ENCODE measurements at regions not wholly inside any gene's neighbourhood (a gene's known extent, or its start where the extent isn't known, plus 50 kb on each side); places are given as distances from the start of the nearest gene placed in this dataset.
A peak's percentile ranks its signal among the peaks of the same experiment; 100 is the strongest.
"Not testable (repeated sequence)": the region's sequence is repeated elsewhere in the genome, so short reads cannot be mapped to it uniquely, and the experiment has no call there.

DNA sequence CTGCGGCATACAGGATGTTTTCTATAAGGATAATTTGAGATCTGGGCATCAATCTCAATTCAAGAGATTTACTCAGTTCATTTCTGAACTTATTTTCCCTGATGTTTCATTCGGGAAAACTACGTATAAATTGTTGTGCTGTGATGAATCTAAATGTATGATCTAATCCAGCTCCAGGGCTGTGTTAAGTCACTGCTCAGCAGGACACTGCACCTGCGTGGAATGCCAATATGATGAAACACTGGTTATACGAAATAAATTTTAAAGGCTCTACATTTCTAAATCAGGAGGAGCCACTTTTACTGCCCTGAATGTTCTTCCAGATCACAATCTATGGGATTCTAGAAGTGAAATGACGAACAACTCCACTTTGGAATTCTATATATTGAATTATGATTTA is 259.0 kb downstream of the HNMT start:
- DNase-seq = no peak

DNA sequence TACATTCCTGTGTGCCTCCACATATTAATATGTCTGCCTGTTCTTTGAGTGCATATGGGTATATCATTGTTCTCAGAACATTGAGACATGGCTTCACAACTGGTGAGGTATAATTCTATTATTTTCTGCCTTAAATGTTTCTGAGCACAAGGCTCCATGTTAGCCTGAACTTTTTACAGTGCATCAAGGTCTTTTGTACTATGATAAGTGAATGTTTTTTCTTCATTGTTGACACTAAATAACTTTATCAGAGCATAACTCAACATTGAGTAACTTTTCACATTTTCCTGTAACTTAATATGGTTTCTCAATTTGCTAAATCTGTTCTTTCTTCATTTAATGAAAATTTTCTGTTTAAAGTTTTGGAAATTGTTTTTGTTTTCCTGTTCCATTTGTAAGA is 262.9 kb downstream of the HNMT start:
- DNase-seq = no peak

DNA sequence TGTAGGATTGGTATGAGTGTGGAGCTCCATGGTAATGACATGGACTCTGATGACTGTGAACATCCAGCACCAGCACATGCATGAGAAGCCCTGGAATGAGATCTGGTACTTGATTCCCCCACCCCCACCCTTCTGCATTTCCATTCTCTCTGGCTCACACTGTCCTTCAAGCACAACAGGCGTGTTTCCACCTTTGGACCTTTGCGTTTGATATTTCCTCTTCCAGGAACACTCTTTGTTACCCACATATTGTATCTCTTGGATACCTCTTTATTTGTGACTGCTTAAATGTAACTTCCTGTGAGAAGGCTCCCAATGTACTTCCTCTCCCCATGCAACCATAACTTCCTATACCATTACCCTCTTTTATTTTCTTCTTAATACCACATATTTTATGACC is 263.8 kb downstream of the HNMT start:
- no peak for DNase-seq

DNA sequence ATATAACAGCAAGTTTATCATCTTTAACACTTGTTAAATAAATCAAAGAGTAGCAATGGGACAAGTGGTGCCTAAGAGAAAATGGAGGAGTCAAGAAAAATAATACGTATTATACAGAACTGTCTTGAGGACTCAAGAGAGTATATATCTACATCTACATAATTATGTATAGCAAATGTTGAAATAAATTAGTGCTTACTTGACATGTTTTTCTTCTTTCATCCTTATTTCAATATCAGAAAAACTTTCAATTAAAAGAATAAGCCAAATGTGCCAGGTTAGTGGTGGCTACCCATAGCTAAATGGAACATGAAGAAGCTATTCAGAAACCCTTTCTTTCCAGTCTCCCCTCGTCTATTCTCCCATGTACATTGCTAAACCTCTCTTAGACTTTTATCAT is 267.3 kb upstream of the SPOPL start:
- DNase-seq = no peak

DNA sequence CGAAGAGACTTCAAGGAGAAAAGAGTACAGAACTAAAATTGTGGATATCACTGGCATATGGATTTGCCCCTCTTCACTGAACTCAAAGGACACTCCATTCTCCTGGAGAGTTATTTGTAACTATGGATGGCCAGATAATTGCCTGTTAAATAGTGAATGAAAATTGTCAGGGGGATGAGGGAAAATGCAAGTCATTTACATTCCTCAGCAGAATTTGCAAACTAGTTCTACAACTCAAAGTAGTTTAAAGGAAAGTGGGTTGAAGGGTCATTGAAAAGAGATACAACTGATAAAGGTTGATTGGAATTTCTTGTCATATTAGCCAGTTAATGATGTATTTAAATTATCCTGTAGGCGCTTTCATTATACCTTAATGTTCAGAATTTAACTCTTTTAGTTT is 266.5 kb upstream of the SPOPL start:
- no peak for DNase-seq

DNA sequence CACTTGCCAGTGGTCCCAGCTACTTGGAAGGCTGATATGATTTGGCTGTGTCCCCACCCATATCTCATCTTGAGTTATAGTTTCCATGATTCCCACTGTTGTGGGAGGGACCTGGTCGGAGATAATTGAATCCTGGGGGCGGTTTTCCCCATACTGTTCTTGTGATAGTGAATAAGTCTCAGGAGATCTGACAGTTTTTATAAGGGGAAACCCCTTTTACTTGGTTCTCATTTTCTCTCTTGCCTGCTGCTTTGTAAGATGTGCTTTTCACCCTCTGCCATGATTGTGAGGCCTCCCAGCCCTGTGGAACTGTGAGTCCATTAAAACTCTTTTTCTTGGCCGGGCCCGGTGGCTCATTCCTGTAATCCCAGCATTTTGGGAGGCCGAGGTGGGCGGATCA is 265.4 kb upstream of the SPOPL start:
- DNase-seq = no peak

DNA sequence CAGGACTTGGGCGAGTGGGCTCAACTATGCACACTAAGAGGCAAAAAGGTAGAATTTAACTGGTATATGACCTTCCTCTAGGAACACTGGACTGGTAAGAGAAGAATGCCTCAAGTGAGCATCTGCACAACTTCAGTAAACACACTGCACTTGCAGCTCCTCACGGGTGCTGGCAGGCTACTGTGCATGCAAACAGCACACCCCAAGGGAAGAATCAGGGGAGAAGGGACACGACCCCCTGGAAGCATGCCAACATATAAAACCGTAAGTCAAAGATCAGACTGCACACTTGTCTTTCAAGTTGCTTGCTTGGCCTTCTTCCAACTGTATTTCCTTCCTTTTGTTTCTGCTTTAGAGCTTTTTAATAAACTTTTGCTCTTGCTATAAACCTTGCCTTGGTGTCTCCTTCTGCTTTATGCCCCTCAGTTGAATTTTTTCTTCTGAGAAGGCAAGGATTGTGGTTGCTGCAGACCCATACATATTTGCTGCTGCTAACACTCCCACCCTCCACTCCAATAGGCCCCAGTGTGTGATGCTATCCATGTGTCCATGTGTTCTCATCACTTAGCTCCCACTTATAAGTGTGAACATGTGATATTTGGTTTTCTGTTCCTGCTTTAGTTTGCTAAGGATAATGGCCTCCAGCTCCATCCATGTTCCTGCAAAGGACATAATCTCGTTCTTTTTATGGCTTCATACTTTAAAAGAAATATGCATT is 263.7 kb upstream of the SPOPL start:
- no peak for DNase-seq

DNA sequence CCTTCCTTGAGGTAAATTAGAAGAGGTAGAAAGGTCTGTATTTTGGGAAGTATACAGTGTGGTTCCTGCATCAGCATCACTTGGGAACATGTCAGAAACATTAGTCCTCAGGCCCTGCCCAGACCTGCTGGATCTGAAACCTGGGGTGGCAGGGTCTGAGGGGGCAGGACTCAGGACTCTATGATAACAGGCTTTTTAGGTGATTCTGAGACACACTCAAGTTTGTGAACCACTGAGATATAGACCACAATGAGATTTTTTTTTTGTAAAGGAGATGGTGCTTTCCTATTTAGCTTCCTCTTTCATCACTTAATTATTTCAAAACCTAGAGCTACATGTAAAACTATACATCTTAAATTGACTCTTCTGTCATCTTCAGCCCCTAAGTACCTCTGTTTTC is 262.7 kb upstream of the SPOPL start:
- no peak for DNase-seq

DNA sequence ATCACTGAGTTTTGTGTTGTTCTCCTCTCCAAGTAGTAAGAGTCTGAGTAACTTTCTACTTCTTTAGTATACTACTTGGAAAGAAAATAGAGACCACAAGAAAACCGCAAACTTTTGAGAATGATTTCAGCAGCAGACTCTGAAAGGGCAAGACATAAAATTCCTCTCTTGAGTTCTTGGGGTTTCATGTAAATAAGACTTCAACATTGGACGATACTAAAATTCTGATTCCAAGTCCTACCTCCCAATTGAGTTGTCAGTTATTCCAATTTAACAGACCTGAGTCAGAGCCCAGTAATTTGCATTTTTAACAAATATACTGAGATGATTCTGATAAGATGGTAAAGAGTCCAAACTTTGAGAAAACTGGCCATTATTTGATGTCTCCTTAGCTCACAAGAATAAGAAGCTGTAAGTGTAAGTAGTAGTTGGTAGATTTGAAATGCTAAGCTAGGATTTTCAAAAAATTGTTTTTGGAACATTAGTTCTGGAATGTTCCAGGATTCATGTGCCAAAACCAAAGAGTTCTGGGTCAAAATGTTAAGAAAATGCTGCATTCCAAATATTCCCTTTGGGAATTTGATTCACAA is 261.6 kb upstream of the SPOPL start:
- peak; percentile 1 for DNase-seq

DNA sequence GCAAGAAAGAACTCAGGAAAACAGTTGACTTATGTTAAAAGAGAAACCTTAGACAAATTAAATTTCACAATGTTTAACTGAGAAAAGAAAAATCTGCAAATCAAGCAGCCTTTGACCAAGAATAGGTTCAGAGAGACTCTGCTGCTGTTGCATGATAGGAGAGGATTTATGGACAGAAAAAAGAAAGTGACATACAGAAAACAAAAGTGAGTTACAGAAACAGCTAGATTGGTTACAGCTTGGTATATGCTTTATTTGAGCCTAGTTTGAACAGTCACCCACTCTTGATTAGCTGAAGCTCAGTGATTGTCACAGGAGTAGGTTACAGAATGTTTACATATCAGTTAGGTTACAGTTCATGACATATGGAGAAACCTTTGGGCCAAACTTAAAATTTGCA is 258.2 kb upstream of the SPOPL start:
- no peak for DNase-seq

DNA sequence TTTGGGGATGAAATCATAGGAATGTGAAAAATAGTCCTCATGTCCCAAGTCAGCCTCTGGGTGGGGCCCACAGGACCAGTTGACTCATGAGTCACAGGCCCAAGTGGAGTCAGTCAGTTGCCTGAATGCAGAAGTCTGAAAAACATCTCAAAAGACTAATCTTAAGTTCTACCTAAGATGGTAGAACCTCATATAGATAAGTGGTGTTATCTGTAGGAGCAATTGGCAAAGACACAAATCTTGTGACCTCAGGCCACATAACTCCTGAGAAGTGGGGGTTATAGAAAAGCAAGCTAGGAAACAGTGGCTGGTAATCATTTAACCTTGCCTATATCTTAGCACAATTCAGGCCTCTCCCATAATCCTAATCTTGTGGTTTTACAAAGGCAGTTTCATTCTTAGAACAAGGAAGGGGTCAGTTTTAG is 257.1 kb upstream of the SPOPL start:
- DNase-seq = peak; percentile 31

DNA sequence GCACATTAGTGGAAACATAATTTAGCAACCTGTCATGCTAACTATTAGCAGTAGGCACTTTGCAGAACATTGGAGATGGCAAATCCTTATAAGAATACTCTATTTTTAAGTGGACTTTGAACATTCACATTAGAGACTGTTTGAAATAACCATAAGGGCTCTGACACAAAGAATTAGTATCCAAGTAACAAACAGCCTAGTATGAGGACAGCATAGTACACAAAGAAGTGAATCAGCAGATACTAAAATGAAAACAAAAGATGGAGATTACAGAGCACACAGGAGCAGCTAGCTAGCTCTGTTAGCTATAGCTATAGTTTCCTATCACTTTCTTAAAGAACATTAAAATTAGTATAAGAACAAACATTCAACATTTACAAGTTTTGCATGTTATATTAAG is 256.3 kb upstream of the SPOPL start:
- no peak for DNase-seq

DNA sequence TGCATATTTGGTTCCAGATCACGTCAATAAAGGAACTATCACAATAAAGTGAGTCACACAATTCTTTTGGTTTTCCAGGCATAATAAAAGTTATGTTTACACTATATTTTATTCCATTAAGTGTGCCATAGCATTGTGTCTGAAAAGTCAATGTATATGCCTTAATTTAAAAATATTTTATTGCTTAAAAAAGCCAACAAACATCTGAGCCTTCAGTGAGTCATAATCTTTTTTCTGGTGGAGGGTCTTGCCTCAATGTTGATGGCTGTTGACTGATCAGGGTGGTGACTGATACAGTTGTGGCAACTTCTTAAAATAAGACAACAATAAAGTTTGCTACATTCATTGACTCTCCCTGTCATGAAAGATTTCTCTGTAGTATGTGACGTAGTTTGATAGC is 254.3 kb upstream of the SPOPL start:
- no peak for DNase-seq

DNA sequence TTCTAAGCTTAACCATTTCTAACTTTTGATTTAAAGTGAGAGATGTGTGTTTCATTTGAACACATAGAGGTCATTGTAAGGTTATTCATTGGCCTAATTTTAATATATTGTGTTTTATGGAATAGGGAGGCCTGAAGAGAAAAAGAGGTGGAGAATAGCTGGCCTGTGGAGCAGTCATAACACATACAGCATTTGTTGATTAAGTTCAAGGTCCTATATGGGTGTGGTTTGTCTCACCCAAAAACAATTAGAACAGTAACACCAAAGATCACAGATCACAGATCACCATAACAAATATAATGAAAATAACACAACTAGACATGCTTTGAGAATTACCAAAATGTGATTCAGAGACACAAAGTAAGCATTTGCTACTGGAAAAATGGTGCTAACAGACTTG is 252.4 kb upstream of the SPOPL start:
- DNase-seq = no peak

DNA sequence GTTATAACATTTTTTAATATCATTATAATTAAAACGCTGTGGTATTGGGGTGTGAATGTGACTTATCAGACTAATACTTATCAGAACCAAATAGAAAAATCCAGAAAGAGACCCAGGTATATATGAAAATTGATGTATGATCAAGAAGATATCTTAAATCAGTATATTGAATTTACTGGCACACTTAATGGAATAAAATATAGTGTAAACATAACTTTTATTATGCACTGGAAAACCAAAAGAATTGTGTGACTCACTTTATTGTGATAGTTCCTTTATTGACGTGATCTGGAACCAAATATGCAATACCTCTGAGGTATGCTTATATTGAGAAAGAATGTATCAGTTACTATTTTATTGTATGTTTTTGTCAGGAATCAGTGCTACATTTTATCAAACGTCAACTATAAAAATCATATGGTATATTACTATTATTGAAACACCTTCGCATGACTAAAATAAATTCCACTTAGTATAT is 250.7 kb upstream of the SPOPL start:
- not testable (repeated sequence) for DNase-seq

DNA sequence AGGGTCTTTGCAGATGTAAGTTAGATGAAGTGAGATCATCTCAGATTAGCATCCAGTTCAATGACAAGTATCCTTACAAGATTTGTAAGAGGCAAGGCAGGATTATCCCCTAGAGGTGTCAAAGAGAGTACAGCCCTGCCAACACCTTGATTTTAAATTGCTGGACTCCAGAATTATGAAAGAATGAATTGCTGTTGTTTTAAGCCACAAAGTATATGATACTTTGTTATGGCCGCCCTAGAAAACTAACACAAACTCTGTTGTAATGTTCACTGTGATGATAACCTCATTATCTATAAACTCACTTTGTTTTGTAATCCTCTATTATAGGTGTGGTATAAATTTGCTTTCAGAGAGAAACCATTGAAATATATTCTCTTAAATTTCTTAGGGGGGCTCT is 249.0 kb upstream of the SPOPL start:
- no peak for DNase-seq

DNA sequence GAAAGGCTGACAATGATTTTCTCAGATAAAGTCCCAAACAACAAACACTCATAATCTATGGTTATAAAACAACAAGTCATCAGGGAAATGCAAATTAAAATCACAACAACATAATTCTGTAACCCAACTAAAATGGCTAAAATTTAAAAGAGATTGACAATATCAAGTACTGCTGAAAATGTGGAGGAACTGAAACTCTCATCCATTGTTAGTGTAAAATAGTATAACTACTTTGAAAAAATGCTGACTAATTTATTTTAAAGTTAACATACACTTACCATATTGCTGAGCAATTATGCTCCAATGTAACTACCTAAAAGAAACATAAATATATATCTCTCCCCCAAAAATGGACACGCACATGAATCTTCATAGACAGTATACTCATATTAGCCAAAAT is 245.9 kb upstream of the SPOPL start:
- no peak for DNase-seq

DNA sequence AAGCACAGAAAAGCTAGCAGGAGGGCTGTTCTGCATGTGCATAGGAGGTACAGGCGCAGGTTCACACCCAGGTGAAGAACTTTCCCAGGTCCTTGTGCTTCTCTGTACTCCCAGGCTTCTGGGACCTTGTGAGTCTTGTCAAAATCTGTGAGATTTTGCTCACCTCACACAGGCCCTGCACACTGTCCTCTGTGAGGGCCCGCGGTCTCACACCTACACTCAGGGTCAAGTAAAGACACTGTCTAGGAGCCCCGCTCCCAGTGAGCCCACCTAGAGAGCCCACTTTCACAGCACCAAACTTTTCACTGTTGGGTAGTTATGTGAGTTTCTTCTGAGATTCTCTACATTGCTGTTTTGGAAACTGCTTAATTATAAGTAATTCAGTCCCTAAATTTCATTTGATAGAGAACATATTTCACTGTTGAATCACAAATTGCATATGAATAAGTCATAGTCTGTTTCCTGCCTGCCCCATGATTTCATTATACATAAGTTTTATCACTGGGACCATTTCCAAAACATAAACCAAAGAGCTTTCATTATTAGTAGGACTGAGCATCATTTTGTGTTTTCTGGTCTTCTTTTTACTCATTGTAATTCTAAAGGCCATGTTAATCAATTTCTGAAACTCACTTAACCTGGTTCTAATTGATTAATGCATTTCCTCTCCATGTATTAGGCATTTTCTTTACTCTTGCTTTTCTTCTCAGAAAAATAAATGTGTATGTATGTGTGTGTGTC is 234.2 kb upstream of the SPOPL start:
- peak; percentile 87 for DNase-seq

DNA sequence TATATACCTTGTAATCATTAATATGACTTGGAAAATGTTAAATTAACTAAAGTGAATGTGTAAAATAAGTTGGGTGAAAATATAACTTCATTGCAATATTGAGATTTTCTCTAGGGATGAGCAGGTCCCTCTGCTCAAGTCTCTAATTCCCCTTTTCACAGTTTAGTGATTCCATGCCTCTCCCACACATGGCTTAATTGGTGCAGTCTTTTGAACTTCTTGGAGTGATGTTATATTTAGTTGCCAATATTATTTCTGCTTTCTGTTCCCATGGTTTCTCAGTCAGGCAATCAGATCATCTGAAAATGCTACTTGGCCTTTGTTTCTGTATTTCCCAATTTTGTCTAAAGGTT is 233.7 kb upstream of the SPOPL start:
- no peak for DNase-seq

DNA sequence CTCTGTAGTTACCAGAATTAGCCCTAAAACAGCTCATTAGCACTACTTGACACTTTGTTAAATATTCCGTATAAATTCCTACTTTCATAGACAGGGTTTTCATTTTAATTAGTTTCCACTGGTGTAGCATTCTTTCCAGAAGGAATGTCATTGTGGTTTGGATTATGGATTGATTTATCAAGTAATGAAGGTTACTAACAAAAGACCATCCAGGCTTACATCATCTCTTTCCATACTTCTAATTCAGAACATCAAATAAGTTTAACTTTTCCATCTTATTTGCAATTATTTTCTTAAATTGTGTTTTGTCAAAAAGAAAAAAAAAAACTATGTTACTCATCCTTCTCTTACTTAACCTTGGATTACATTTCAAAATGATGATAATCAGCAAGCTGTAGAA is 231.8 kb upstream of the SPOPL start:
- DNase-seq = no peak

DNA sequence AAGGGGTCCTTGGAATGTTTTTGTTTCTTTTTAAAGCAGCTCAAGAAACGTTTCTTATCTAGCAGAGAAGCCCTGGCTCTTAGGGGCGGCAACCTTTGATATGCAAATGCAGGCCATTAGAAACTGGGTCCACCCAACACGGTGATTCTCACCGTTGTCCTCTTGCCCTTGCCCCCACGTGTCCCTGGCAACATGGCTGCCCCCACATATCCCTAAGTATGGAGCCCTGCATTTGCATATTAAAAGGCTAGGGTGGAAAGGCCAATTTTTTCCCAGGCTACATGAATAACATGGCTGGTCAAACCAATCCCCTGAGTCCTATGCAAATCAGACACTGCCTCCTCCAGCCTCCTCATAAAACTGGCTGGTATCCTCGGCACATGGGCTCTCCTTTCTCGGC is 230.1 kb upstream of the SPOPL start:
- no peak for DNase-seq

DNA sequence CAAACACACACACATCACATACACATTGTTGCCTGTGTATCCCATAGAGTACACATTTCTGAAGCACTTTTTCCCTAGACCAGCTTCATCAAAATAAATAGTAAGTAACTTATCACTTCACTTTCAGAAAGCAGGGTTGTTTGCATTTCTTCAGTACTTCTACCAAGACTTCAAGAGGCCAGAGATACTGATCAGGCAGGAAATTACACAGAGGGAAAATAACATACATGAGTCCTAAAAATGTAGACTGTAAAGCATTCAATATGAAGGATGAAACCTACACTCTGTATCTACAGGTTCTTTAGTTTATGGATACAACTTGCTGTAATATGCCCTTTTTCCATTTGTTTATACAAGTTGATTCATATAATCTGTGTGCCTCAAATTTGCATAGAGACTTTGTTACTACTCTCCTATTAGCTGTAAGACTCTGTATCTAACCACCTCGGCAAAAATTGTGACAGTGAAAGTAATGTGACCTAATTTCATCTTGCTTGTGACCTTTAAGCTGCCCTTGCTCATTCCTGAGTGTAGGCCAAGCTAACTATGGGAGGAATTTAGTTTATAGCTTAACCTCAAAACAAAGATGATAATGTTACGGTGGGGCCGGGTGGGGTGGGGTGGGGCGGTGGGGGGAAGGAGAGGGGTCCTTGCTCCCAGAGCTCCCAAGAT is 228.9 kb upstream of the SPOPL start:
- no peak for DNase-seq

DNA sequence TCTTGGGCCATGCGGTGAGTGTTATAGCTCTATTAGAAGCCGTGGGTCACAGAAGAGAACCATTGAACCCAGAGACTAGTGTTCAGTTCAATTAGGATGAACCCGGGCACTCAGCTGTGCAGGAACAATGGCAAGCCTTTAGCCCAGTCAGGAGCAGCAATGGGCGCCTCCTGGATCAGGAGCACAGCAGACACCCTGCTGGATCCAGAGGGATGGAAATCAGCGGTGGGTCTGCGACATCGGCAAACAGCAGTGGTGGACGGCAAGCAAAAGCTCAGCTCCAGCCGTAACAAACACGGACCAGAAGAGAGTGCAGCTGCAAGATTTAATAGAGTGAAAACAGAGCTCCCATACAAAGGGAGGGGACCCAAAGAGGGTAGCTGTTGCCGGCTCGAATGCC is 228.3 kb upstream of the SPOPL start:
- DNase-seq = not testable (repeated sequence)

Measured in HCEC 1CT (cell line).